Natural killer cell (primary cell): ENCODE measurements at regions not wholly inside any gene's neighbourhood (a gene's known extent, or its start where the extent isn't known, plus 50 kb on each side); places are given as distances from the start of the nearest gene placed in this dataset.

Experiments
- ATAC-seq, 3 donors: fragments of 150-1000 bp in 2 of 3; fragments of 200-7000 bp in 1 of 3; cut with Tn5 transposase; 1 replicate in 1 of 3; 2 replicates in 2 of 3; pipeline ENCODE4 v1.10.0; 2021; ENCODE audit warnings: mild to moderate bottlenecking in 2 of 3, moderate library complexity in 2 of 3
- DNase-seq, 2 donors: peaks; one replicate each; pipeline versions ENCODE4 v3.0.0 to v3.0.0-alpha.2; 2013 to 2021; ENCODE audit warnings: mixed read lengths in 1 of 2
- H3K27ac ChIP-seq: one replicate; pipeline ENCODE4 v1.5.1; 2013; ENCODE audit warnings: mild to moderate bottlenecking, low read length
- H3K27me3 ChIP-seq: one replicate; pipeline ENCODE4 v1.6.1; 2013; ENCODE audit warnings: low read length; ENCODE audit not compliant: control insufficient read depth, insufficient read depth
- H3K36me3 ChIP-seq: one replicate; pipeline ENCODE4 v1.6.1; 2013; ENCODE audit warnings: low read length; ENCODE audit not compliant: control insufficient read depth, insufficient read depth
- H3K4me1 ChIP-seq: one replicate; pipeline ENCODE4 v1.6.1; 2013; ENCODE audit warnings: low read length; ENCODE audit not compliant: control insufficient read depth, insufficient read depth
- H3K4me3 ChIP-seq: one replicate; pipeline ENCODE4 v1.5.1; 2013; ENCODE audit warnings: low read length
- H3K9me3 ChIP-seq: one replicate; pipeline ENCODE4 v1.6.1; 2013; ENCODE audit warnings: low read length; ENCODE audit not compliant: control insufficient read depth, insufficient read depth
- H3K27ac Mint-ChIP-seq, 2 donors: one replicate each; pipeline ENCODE4 v1.8.0; 2022; ENCODE audit warnings: mild to moderate bottlenecking in 2 of 2, mixed read lengths in 2 of 2, moderate library complexity in 1 of 2
- H3K27me3 Mint-ChIP-seq, 2 donors: one replicate each; pipeline ENCODE4 v1.8.0; 2022; ENCODE audit warnings: low read depth in 2 of 2, mixed read lengths in 2 of 2
- H3K36me3 Mint-ChIP-seq: one replicate; pipeline ENCODE4 v1.8.0; 2022; ENCODE audit warnings: mixed read lengths
- H3K4me1 Mint-ChIP-seq, 2 donors: one replicate each; pipeline ENCODE4 v1.8.0; 2022; ENCODE audit warnings: mixed read lengths in 2 of 2
- H3K4me3 Mint-ChIP-seq: one replicate; pipeline ENCODE4 v1.8.0; 2022; ENCODE audit warnings: mild to moderate bottlenecking, moderate library complexity, mixed read lengths
- H3K9me3 Mint-ChIP-seq, 2 donors: one replicate each; pipeline ENCODE4 v1.8.0; 2022; ENCODE audit warnings: mixed read lengths in 2 of 2
- WGBS: methylation state at CpG from one replicate; pipeline ENCODE4 v1.1.7; 2013; ENCODE audit warnings: missing lambda C conversion rate; ENCODE audit not compliant: insufficient coverage; 5-methylcytosine and 5-hydroxymethylcytosine counted together
- intact Hi-C: fragments of 100-400 bp; cut with micrococcal nuclease; formaldehyde crosslinking; loops from one replicate; pipeline ENCODE4 v1.14.2; 2022
- TF ChIP-seq, protein P1 (sequence below): fragments of 200-600 bp; IDR thresholded peaks from one replicate; pipeline ENCODE4 v1.8.0; 2022; ENCODE audit warnings: antibody characterized with exemption

DNA sequence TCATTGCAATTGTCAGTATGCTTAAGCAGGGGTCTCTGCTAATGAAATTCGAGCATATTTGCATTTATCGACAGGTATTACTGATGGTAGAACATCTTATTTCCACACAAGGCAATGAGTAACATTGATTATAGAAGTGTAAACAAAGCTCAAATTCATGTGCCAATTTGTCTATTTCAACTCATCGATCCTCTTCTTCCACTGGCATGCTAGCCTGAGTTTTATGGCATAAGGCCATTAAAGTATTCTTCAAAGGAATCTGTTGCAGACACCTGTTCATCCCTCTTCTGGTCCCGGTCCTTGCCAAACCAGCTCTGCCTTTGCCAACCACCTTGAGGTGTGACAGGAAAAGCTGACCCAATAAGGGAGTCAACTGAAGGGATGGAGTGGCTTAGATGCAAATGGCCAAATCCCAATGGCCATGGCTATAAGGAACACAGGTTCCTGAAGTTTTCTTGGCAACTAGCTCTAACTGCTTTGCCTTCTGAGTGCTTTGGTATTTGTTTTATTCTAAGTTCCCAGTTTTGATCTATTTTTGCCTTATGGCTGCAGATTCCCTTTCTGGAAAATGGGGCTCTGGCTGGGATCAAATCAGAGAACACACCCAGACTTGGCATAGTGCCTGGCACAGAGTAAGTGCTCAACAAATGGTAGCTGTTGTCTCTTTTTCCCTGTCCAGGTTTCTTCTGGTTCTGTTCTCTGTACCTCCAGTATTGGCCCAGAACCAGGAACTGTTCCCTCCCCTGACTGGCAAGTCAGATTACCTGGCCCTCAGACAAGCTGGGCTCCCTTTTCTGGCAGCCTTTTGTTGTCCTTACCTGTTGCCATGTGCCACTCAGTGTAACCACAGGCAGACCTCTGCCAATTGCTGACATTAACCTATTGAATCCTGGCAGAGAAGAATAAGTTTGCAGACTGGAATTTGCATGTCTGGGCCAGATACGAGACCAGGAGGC lies 63.1 kb downstream of the RTL9 start:
- H3K27me3 Mint-ChIP-seq = peaks cover 8 to 28% of the 10 kb centered on the region in 2 donors
- 46% methylated on average over 3 of the region's 5 CpGs for WGBS
- no peaks in the 10 kb centered on the region for H3K4me1 ChIP-seq
- no peak overlapping the region for H3K4me3 ChIP-seq
- H3K27me3 ChIP-seq = no peaks in the 10 kb centered on the region
- H3K4me1 Mint-ChIP-seq = no peaks in the 10 kb centered on the region
- DNase-seq (no peak), ATAC-seq (no peak)
- TF ChIP-seq, protein P1, sequence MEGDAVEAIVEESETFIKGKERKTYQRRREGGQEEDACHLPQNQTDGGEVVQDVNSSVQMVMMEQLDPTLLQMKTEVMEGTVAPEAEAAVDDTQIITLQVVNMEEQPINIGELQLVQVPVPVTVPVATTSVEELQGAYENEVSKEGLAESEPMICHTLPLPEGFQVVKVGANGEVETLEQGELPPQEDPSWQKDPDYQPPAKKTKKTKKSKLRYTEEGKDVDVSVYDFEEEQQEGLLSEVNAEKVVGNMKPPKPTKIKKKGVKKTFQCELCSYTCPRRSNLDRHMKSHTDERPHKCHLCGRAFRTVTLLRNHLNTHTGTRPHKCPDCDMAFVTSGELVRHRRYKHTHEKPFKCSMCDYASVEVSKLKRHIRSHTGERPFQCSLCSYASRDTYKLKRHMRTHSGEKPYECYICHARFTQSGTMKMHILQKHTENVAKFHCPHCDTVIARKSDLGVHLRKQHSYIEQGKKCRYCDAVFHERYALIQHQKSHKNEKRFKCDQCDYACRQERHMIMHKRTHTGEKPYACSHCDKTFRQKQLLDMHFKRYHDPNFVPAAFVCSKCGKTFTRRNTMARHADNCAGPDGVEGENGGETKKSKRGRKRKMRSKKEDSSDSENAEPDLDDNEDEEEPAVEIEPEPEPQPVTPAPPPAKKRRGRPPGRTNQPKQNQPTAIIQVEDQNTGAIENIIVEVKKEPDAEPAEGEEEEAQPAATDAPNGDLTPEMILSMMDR = no peak
- no peaks in the 10 kb centered on the region for H3K36me3 ChIP-seq
- intact Hi-C loops = no loop called here
- no peak overlapping the region for H3K27ac Mint-ChIP-seq
- no peak overlapping the region for H3K27ac ChIP-seq
- no peaks in the 10 kb centered on the region for H3K36me3 Mint-ChIP-seq
- no peaks in the 10 kb centered on the region for H3K9me3 ChIP-seq
- no peaks in the 10 kb centered on the region for H3K9me3 Mint-ChIP-seq
- H3K4me3 Mint-ChIP-seq = no peak overlapping the region

DNA sequence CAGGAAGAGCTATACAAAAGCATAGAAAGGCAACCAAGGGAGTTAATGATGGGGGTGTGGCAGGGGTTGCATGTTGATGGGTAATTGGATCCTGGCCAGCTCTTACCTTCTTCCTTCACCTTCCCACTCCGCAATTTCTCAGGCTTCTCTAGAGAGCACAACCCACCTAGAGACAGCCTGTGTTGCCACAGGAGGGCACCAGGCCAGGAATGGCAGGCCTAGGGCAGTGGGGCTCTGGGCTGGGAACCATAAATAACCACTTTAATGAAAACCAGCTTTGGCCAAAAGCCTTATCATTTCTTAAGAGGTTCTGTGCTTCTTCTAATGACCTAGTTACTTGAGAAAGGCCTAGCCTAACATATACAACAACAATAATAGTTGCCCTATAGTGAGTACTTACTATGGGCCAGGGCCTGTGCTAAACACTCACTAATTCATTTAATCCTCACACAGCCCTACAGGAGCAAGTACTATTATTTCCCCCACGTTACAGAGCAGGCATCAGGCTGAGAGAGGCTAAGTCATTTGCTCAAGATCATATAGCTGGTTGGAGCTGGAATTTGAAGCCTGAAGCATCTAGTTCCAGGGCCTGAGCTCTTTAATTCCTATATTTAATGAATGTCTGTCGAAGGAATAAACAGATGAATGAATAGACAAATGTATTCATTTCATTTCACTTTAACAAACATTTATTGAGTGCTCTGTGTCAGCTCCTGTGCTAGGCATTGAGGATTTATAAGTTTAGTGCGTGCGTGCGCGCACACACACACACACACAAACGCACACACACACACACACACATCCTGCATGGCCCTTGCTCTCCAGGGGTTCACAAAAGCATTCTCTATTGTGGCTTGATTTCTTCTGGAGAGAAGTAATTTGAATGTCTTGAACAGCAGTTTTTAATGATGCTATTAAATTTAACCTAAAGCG lies 66.8 kb downstream of the RTL9 start:
- TF ChIP-seq, protein P1 = no peak
- no peak for DNase-seq
- no peak for ATAC-seq
- H3K4me1 ChIP-seq = no peaks in the 10 kb centered on the region
- Mint-ChIP-seq H3K36me3 (no peaks in the 10 kb centered on the region), H3K27ac (no peak overlapping the region), H3K4me1 (no peaks in the 10 kb centered on the region), H3K4me3 (no peak overlapping the region), H3K27me3 (peaks cover 4 to 24% of the 10 kb centered on the region in 2 donors), H3K9me3 (no peaks in the 10 kb centered on the region)
- no peak overlapping the region for H3K27ac ChIP-seq
- intact Hi-C loops = no loop called here
- no peaks in the 10 kb centered on the region for H3K27me3 ChIP-seq
- WGBS = 80% methylated on average over 1 of the region's 9 CpGs
- no peaks in the 10 kb centered on the region for H3K9me3 ChIP-seq
- no peaks in the 10 kb centered on the region for H3K36me3 ChIP-seq
- no peak overlapping the region for H3K4me3 ChIP-seq

DNA sequence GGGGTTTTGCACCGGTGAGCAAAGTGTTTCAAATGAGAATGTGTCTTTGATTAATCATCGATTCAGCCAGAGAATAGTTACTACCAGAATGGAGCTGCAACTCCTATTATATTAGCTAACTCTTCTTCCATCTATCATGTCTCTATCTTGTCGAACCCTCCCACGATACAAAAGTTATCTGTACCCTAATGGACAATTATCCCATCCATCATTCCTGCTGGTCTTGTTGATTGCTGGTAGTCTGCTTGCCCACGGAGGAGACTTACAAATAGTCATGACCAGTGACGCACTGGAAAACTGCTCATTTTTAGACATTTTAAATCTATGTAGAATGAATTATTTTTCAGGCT lies 67.5 kb downstream of the RTL9 start:
- TF ChIP-seq, protein P1 = no peak
- Histone ChIP-seq H3K36me3 (no peaks in the 10 kb centered on the region), H3K27ac (no peak overlapping the region), H3K27me3 (no peaks in the 10 kb centered on the region), H3K4me1 (no peaks in the 10 kb centered on the region), H3K9me3 (no peaks in the 10 kb centered on the region), H3K4me3 (no peak overlapping the region)
- no peak overlapping the region for H3K4me3 Mint-ChIP-seq
- DNase-seq (no peak), ATAC-seq (no peak)
- H3K4me1 Mint-ChIP-seq = no peaks in the 10 kb centered on the region
- peaks cover 4 to 25% of the 10 kb centered on the region in 2 donors for H3K27me3 Mint-ChIP-seq
- H3K9me3 Mint-ChIP-seq = no peaks in the 10 kb centered on the region
- intact Hi-C loops = no loop called here
- no peak overlapping the region for H3K27ac Mint-ChIP-seq
- no peaks in the 10 kb centered on the region for H3K36me3 Mint-ChIP-seq
- 96% methylated on average over 4 of the region's 6 CpGs for WGBS
